Epidermal melanocyte (primary cell): ENCODE measurements at regions not wholly inside any gene's neighbourhood (a gene's known extent, or its start where the extent isn't known, plus 50 kb on each side); places are given as distances from the start of the nearest gene placed in this dataset.

Experiments used
- DNase-seq: peaks from one replicate; pipeline ENCODE4 v3.0.0; 2011; ENCODE audit warnings: low spot score; ENCODE audit not compliant: insufficient read length

GRCh38 chr7:86972072-86972471, 87.4 kb downstream of the ELAPOR2 start:
- no peak for DNase-seq

DNA sequence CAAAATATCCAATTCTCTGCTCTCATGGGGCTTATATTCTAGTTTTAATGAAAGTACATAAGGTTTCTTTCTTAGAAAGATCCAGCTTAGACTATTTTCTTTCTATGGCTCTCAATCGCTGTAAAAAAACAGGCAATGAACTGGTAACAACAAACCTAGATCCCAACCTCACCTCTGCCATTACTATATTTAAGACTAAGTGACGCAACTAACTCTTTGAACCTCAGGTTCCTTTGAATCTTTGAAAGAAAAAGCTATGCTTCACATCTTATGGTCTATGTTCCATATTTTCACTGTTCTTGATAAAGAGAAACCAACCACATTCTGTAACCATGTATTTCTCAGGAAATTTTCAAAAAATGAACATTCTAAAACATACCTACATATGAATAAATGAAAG, 88.5 kb downstream of the ELAPOR2 start:
- no peak for DNase-seq

DNA sequence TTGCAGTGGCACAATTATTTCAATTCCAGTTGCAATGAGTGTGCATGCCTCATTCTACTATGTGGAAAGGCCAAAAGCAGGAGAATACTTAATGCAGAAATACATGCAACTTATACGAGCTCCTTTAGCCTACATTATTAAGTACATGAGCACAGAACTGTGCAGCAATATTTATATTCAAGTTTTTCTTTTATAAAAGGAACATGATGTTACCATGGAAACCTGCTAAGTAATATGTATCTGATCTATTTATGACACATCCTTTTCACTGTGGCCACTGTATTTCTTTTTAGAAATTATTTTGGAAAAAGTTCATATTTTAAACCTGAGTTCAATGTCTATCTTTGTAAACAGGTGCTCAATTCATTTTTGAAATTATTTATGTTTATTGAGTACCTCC, 88.9 kb downstream of the ELAPOR2 start:
- DNase-seq: no peak

DNA sequence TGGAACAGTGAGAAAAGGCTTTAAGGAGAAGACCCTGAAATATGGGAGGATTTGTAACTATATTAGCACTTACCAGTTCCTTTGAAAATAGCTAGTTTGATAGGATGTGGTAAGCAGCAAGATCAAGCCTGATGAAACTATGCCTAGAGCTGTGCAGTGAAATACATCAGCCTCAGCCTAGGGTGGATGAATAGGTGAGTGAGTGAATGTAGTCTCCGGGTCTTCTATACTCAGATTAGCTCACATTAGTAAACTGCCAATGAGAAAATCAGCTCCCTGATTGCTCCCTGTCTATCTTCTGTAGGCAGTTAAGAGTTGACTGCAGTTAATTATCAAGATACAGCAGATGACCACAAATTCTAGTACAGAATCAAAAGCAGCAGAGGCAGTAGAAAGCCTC, 89.6 kb downstream of the ELAPOR2 start:
- DNase-seq: no peak

DNA sequence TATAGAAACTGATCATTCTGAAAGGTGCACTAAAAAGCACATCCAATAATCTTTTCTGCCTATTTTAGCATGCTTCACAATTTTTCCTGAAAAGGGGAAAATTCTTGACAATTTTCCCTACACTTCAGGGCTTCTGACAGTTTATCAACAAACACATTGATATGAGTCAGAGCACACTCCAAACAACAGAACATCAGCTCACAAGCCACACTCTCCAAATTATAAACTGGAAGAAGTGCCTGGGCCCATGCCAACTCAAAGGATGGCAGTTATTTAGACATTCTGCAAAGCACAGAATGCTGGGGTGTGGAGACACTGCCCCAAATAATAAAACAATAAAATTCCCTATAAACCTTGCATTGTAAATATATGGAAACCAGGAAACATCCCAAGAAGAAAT, 90.8 kb downstream of the ELAPOR2 start:
- no peak for DNase-seq

- DNase-seq: no peak
Observed at GRCh38 chr7:86966916-86967315, 92.5 kb downstream of the ELAPOR2 start.

DNA sequence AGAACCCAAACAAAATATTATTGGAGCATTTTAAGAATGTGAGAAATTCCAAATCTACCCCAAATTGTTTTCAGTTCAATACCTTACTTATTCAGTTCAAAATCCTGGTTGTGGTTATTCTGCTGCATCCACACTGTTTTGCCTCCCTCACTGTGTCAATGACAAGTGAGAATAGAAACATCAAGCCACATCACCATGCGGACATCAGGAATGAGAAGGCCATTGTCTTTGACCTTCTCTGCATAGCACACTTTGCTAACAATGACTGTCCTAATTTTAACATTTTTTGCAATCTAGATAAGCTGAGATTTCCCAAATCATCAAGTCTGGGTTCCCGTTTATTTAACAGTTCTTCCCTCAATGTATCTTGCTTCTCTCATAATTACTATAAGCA, 93.7 kb downstream of the ELAPOR2 start:
- no peak for DNase-seq

DNA sequence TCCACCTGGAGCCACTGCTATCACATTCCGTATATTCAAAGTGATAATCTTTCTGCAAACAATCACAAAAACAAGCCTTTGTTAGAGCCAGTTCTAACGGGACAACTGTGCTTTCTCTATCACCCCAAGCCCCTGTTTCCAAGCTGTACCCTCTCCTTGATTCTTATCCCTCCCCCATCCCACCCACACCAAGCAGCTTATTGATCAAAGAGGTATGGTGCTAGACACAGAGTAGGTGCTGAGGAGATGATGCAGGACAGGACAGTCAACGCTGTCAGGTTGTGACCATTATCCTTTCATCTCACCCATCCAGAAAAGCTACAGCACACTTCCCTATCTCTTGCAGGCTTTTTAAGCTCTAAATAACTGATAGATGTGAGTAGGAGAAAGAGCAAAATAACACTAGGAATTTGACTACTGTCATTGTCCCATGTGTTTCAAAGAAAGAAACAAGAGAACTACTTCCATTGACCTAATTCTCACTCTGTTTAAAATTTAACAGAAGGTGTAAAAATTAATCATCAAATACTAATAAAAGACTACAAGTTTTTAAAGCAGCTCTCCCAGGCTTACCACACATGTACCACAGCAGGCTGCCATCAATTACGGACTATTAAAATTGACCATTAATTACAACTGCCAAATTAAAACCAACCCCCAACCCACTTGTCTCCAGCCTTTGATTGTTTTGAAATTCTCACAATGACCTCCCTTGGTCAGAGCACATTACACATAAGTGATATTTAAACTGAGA, 94.3 kb downstream of the ELAPOR2 start:
- no peak for DNase-seq

DNA sequence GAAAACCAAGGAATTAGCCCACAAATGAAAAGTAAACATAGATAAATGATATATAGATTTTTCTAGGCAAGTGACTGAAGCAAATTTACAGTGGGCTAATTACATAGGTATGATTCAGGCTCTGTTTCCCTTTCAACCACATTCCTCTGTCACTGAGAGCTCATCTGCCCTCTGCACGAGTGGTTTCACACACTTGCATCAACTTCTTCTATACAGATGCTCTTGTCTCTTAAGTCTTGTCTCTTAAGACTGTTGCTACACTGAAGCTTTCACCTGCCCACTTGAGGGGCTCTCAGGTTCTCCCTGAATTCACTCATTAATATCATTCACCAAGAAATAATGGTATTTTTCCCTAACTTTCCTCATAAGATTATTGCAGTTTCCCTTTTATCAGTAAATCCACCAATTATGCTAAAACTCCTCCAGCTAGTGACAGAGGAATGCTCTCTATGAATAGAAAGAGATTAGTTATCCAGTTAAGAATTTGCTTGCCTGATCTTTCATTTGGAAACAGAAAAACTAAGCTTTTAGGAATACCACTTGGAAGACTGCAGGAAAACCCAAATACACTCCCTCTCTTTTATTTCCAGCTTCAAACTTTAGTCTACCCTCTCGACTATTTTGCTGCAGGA, 95.7 kb downstream of the ELAPOR2 start:
- DNase-seq: no peak

- no peak for DNase-seq
Observed at GRCh38 chr7:86962623-86963022, 96.8 kb downstream of the ELAPOR2 start.

GRCh38 chr7:86961686-86962085, 97.8 kb downstream of the ELAPOR2 start:
- no peak for DNase-seq

GRCh38 chr7:86958380-86958779, 101.1 kb downstream of the ELAPOR2 start:
- no peak for DNase-seq

DNA sequence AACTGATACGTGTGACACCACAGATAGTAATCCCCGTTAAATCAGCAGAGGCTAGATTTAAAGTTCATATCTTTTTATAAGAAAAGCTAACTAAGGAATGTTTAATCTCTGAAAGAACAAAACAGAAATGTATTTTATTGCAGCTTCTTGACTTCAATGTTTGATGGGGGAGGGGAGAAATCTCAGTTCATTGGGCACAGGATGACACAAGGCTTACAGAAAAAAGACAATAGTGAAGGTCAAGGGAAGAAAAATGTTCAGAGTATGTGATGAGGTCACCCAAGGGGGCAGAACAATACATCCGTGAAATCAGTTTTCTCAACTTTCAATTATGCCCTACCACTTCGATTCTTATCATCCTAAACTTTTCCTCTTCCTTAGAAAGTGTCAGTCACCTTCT, 102.9 kb downstream of the ELAPOR2 start:
- no peak for DNase-seq

GRCh38 chr7:86955895-86956503, 103.5 kb downstream of the ELAPOR2 start:
- DNase-seq: no peak

- no peak for DNase-seq
Observed at GRCh38 chr7:86954971-86955370, 104.5 kb downstream of the ELAPOR2 start.

- no peak for DNase-seq
Observed at GRCh38 chr7:86953653-86954336, 105.7 kb downstream of the ELAPOR2 start.

- no peak for DNase-seq
Observed at GRCh38 chr7:86953219-86953618, 106.2 kb downstream of the ELAPOR2 start.

DNA sequence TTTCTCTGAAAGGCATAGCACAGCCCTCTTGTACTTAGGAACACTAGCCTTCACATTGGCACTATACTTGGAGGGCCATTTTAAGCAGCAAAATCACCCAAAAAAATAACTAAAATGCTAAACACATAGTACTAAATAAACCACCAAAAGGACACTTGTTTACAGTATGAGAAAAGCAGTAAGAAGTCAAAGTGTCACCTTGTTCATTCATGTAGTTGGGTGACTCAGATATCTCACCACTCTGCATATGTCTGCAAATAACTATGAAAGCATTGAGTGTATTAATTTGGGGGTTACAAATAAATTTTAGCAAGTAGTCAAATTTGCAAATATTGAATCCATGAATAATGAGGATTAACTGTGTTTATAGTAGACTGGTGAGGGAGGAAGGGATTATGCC, 107.6 kb downstream of the ELAPOR2 start:
- DNase-seq: no peak

GRCh38 chr7:86950944-86951343, 108.5 kb downstream of the ELAPOR2 start:
- no peak for DNase-seq

DNA sequence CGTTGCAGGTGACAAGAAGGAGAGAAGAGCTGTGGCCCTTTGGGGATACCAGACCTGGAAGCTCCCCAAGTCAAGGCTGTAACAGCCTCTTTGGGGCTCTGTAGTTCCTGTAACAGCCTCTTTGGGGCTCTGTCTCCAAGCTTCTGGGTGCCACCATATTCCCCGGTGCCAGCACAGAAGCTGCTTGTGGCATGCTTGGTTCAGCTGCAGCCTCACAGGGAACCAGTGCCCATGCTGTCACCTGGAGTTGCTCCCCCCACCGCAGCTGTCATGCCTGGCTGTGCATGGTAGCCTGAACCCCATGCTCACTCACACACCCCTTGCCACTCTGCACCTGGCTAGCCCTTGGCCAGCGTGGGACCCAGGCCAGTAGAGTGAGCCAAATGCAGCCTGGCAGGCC, 109.1 kb downstream of the ELAPOR2 start:
- no peak for DNase-seq

DNA sequence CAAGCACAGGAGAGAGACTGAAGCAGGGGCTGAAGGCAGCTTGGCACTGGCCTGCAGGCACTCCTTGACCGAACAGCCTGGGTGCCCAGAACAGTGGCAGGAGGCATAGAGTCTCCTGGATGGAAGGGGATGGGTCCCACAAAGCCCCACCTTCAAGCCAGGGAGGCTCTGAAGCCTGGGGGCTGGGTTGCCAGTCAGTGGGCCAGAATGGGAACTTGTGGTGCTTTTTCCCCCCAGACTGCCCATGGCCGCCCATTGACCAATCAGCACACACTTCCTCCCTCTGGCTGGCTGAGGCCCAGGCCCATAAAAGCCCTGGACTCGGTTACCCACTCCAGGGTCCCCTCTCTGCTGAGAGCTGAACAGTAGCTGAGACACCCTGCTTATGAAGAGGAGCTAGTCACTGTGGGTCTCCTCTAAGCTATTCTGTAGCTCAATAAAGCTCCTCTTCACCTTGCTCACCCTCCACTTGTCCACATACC, 109.6 kb downstream of the ELAPOR2 start:
- no peak for DNase-seq
